Stimulated activated CD8-positive, alpha-beta memory T cell treated with anti-CD3 and anti-CD28 coated beads, Interleukin-7, amount 100 ng/mL, for 4 hours (primary cell): ENCODE measurements at regions not wholly inside any gene's neighbourhood (a gene's known extent, or its start where the extent isn't known, plus 50 kb on each side); places are given as distances from the start of the nearest gene placed in this dataset.
"Not testable (repeated sequence)": the region's sequence is repeated elsewhere in the genome, so short reads cannot be mapped to it uniquely, and the experiment has no call there.

Experiments
- DNase-seq, 2 donors: peaks; one replicate each; pipeline ENCODE4 v3.0.0-alpha.2; 2020; ENCODE audit warnings: low read depth in 2 of 2

GRCh38 chr9:135273008-135273407 lies 185.5 kb downstream of the OLFM1 start:
- no peak for DNase-seq

- DNase-seq: no peak
Observed at GRCh38 chr9:135275163-135275562, 187.7 kb downstream of the OLFM1 start.

GRCh38 chr9:135275571-135276289 lies 188.3 kb downstream of the OLFM1 start:
- no peak for DNase-seq

- no peak for DNase-seq
Observed at GRCh38 chr9:135277219-135278201, 190.0 kb downstream of the OLFM1 start.

- no peak for DNase-seq
Observed at GRCh38 chr9:135278586-135278985, 191.1 kb downstream of the OLFM1 start.

GRCh38 chr9:135279385-135279784 lies 191.9 kb downstream of the OLFM1 start:
- no peak for DNase-seq

- no peak for DNase-seq
Observed at GRCh38 chr9:135279834-135280393, 192.4 kb downstream of the OLFM1 start.

GRCh38 chr9:135280666-135281065 lies 193.2 kb downstream of the OLFM1 start:
- DNase-seq: no peak

- no peak for DNase-seq
Observed at GRCh38 chr9:135281151-135281550, 193.7 kb downstream of the OLFM1 start.

GRCh38 chr9:135281791-135282737 lies 194.6 kb downstream of the OLFM1 start:
- DNase-seq: no peak

GRCh38 chr9:135282808-135283207 lies 195.3 kb downstream of the OLFM1 start:
- no peak for DNase-seq

GRCh38 chr9:135283671-135284070 lies 195.9 kb upstream of the PPP1R26 start:
- DNase-seq: no peak

- DNase-seq: no peak
Observed at GRCh38 chr9:135284386-135285134, 195.0 kb upstream of the PPP1R26 start.

- DNase-seq: not testable (repeated sequence)
Observed at GRCh38 chr9:135286187-135286925, 193.2 kb upstream of the PPP1R26 start.

- no peak for DNase-seq
Observed at GRCh38 chr9:135286961-135287360, 192.6 kb upstream of the PPP1R26 start.

GRCh38 chr9:135287627-135288026 lies 192.0 kb upstream of the PPP1R26 start:
- DNase-seq: no peak

- no peak for DNase-seq
Observed at GRCh38 chr9:135288054-135288453, 191.5 kb upstream of the PPP1R26 start.

GRCh38 chr9:135289081-135289491 lies 190.5 kb upstream of the PPP1R26 start:
- DNase-seq: no peak

- no peak for DNase-seq
Observed at GRCh38 chr9:135290086-135290485, 189.5 kb upstream of the PPP1R26 start.

GRCh38 chr9:135290566-135290965 lies 189.0 kb upstream of the PPP1R26 start:
- DNase-seq: no peak
